GOT3 (cell line): ENCODE measurements at regions not wholly inside any gene's neighbourhood (a gene's known extent, or its start where the extent isn't known, plus 50 kb on each side); places are given as distances from the start of the nearest gene placed in this dataset.

Experiments used
- DNase-seq: peaks from one replicate; lab custom pipeline; 2025; ENCODE audit warnings: mixed read lengths; lab: John Stamatoyannopoulos, UW

GRCh38 chrX:76228499-76228898 is 55.6 kb downstream of the PBDC1 start:
- no peak for DNase-seq

GRCh38 chrX:76248901-76249300 is 76.0 kb downstream of the PBDC1 start:
- DNase-seq = no peak

GRCh38 chrX:76253432-76253831 is 80.6 kb downstream of the PBDC1 start:
- no peak for DNase-seq

GRCh38 chrX:76279007-76279406 is 106.1 kb downstream of the PBDC1 start:
- DNase-seq = peak; percentile 1
